ENCODE measurements at regions not wholly inside any gene's neighbourhood (a gene's known extent, or its start where the extent isn't known, plus 50 kb on each side); places are given as distances from the start of the nearest gene placed in this dataset.

DNA sequence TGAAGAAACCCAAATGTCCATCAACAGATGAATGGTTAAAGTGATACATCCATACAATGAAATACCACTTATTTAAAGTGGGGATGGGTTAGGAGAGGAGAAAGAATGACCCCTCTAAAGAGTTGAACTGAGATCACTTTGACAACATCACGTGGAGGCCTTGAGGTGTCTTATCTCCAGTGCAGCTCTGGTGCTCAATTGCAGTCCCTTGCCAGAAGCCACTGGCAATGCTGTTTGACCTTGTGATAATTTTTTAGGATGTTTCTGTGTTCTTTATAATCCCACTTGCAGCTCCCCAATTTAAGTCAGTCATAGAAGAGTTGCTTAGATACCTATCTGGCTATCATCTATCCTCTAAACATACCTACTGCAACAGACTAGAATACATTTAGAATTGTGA is 167.6 kb downstream of the ZNF648 start:
- intact Hi-C loops (cut with micrococcal nuclease): no loop called here

More for the DNA sequence above, 167.6 kb downstream of the ZNF648 start:
- no peak overlapping the region for H2AFZ ChIP-seq (ENCODE audit: low read depth, low read length, poor library complexity, severe bottlenecking)
- no peaks in the 10 kb centered on the region for H3K9me3 ChIP-seq (ENCODE audit: control insufficient read depth in 1 of 2, insufficient read depth in 1 of 2, low read depth in 1 of 2, low read length in 2 of 2)
- no peaks in the 10 kb centered on the region for H3K9me2 ChIP-seq (ENCODE audit: insufficient read depth)
- H3K4me3 ChIP-seq (replicated peaks in 1 of 2; ENCODE audit: low read depth in 1 of 2, low read length in 2 of 2): no peak overlapping the region
- ChIA-PET CTCF (no interaction called here), POLR2A (no interaction called here), RAD21 (ENCODE audit: low non-redundant PET in 1 of 2, low total read pairs in 2 of 2, uncharacterized antibody in 2 of 2, unreplicated experiment in 2 of 2) (no interaction called here)
- H4K20me1 ChIP-seq (ENCODE audit: insufficient read depth): no peaks in the 10 kb centered on the region
- TF ChIP-seq, protein P1, sequence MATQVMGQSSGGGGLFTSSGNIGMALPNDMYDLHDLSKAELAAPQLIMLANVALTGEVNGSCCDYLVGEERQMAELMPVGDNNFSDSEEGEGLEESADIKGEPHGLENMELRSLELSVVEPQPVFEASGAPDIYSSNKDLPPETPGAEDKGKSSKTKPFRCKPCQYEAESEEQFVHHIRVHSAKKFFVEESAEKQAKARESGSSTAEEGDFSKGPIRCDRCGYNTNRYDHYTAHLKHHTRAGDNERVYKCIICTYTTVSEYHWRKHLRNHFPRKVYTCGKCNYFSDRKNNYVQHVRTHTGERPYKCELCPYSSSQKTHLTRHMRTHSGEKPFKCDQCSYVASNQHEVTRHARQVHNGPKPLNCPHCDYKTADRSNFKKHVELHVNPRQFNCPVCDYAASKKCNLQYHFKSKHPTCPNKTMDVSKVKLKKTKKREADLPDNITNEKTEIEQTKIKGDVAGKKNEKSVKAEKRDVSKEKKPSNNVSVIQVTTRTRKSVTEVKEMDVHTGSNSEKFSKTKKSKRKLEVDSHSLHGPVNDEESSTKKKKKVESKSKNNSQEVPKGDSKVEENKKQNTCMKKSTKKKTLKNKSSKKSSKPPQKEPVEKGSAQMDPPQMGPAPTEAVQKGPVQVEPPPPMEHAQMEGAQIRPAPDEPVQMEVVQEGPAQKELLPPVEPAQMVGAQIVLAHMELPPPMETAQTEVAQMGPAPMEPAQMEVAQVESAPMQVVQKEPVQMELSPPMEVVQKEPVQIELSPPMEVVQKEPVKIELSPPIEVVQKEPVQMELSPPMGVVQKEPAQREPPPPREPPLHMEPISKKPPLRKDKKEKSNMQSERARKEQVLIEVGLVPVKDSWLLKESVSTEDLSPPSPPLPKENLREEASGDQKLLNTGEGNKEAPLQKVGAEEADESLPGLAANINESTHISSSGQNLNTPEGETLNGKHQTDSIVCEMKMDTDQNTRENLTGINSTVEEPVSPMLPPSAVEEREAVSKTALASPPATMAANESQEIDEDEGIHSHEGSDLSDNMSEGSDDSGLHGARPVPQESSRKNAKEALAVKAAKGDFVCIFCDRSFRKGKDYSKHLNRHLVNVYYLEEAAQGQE (IDR thresholded peaks at IDR 0.05; ENCODE audit: low read depth): no peak
- no peak for TF ChIP-seq ELF1 (IDR thresholded peaks at IDR 0.05; ENCODE audit: borderline replicate concordance, low read depth)
- TF ChIP-seq, protein P2, sequence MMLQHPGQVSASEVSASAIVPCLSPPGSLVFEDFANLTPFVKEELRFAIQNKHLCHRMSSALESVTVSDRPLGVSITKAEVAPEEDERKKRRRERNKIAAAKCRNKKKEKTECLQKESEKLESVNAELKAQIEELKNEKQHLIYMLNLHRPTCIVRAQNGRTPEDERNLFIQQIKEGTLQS (IDR thresholded peaks at IDR 0.05): no peak
- TF ChIP-seq, protein P3, sequence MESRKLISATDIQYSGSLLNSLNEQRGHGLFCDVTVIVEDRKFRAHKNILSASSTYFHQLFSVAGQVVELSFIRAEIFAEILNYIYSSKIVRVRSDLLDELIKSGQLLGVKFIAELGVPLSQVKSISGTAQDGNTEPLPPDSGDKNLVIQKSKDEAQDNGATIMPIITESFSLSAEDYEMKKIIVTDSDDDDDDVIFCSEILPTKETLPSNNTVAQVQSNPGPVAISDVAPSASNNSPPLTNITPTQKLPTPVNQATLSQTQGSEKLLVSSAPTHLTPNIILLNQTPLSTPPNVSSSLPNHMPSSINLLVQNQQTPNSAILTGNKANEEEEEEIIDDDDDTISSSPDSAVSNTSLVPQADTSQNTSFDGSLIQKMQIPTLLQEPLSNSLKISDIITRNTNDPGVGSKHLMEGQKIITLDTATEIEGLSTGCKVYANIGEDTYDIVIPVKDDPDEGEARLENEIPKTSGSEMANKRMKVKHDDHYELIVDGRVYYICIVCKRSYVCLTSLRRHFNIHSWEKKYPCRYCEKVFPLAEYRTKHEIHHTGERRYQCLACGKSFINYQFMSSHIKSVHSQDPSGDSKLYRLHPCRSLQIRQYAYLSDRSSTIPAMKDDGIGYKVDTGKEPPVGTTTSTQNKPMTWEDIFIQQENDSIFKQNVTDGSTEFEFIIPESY (IDR thresholded peaks at IDR 0.05; ENCODE audit: extremely low read depth, insufficient replicate concordance, low read length): no peak
- TF ChIP-seq, protein P4, sequence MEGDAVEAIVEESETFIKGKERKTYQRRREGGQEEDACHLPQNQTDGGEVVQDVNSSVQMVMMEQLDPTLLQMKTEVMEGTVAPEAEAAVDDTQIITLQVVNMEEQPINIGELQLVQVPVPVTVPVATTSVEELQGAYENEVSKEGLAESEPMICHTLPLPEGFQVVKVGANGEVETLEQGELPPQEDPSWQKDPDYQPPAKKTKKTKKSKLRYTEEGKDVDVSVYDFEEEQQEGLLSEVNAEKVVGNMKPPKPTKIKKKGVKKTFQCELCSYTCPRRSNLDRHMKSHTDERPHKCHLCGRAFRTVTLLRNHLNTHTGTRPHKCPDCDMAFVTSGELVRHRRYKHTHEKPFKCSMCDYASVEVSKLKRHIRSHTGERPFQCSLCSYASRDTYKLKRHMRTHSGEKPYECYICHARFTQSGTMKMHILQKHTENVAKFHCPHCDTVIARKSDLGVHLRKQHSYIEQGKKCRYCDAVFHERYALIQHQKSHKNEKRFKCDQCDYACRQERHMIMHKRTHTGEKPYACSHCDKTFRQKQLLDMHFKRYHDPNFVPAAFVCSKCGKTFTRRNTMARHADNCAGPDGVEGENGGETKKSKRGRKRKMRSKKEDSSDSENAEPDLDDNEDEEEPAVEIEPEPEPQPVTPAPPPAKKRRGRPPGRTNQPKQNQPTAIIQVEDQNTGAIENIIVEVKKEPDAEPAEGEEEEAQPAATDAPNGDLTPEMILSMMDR (IDR thresholded peaks at IDR 0.05 in 2 of 3, conservative IDR thresholded peaks at IDR 0.05 in 1 of 3; ENCODE audit: borderline replicate concordance in 1 of 3, insufficient read depth in 1 of 3, low read depth in 2 of 3, low read length in 2 of 3): no peak
- TF ChIP-seq, protein P5, sequence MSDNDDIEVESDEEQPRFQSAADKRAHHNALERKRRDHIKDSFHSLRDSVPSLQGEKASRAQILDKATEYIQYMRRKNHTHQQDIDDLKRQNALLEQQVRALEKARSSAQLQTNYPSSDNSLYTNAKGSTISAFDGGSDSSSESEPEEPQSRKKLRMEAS (IDR thresholded peaks at IDR 0.05): no peak
- no peak for TF ChIP-seq RAD21 (IDR thresholded peaks at IDR 0.05; ENCODE audit: low read depth)
- TF ChIP-seq EZH2phosphoT487 (IDR thresholded peaks at IDR 0.05; ENCODE audit: borderline replicate concordance): no peak
- no peak for TF ChIP-seq CBX3 (IDR thresholded peaks at IDR 0.05; ENCODE audit: low read depth)
- no peak for TF ChIP-seq SP1 (IDR thresholded peaks at IDR 0.05; ENCODE audit: low read depth)
- TF ChIP-seq ZNF274 (IDR thresholded peaks at IDR 0.05; ENCODE audit: low read depth, low read length): no peak
- TF ChIP-seq EGR1 (IDR thresholded peaks at IDR 0.05; ENCODE audit: low read depth): no peak
- DNase-seq (ENCODE audit: low read depth, low spot score) (no peak), ATAC-seq (no peak)
- H3K79me2 ChIP-seq (ENCODE audit: insufficient read depth, low read length): no peaks in the 10 kb centered on the region
- H3K9ac ChIP-seq (ENCODE audit: low read length): no peak overlapping the region
- H3K27me3 ChIP-seq (ENCODE audit: insufficient read depth, low read length): peaks cover 3% of the 10 kb centered on the region; the same call in 1 of the 2 replicates
- no TSS peak for BruUV-seq (replicated peaks)
- H3K4me2 ChIP-seq (ENCODE audit: low read length): no peak overlapping the region
- no peaks in the 10 kb centered on the region for H3K36me3 ChIP-seq (ENCODE audit: control insufficient read depth in 1 of 2, insufficient read depth in 2 of 2, low read length in 2 of 2)
- no peak overlapping the region for H3K27ac ChIP-seq (ENCODE audit: low read depth, low read length)
- H3K4me1 ChIP-seq (ENCODE audit: control insufficient read depth in 1 of 2, insufficient read depth in 2 of 2, low read length in 2 of 2): no peaks in the 10 kb centered on the region
